Fibroblast of skin of left quadriceps (primary cell): ENCODE measurements at regions not wholly inside any gene's neighbourhood (a gene's known extent, or its start where the extent isn't known, plus 50 kb on each side); places are given as distances from the start of the nearest gene placed in this dataset.

Experiments used
- DNase-seq, 2 experiments: peaks; one replicate each; pipeline ENCODE4 v3.0.0-alpha.2; 2013; ENCODE audit warnings: low read depth in 2 of 2

GRCh38 chr15:81869161-81869954 is 176.5 kb downstream of the MEX3B start:
- no peak for DNase-seq

GRCh38 chr15:81865850-81866537 is 179.8 kb downstream of the MEX3B start:
- DNase-seq: no peak

GRCh38 chr15:81863162-81863561 is 182.7 kb downstream of the MEX3B start:
- DNase-seq: peak in 1 of 2 experiments; percentile 37

- no peak for DNase-seq
Observed at GRCh38 chr15:81859737-81860516, 185.9 kb downstream of the MEX3B start.

GRCh38 chr15:81858586-81858985 is 187.2 kb downstream of the MEX3B start:
- no peak for DNase-seq

- no peak for DNase-seq
Observed at GRCh38 chr15:81858136-81858535, 187.7 kb downstream of the MEX3B start.

- no peak for DNase-seq
Observed at GRCh38 chr15:81856634-81857026, 189.2 kb downstream of the MEX3B start.

GRCh38 chr15:81856001-81856633 is 189.7 kb downstream of the MEX3B start:
- DNase-seq: no peak

- DNase-seq: no peak
Observed at GRCh38 chr15:81853150-81853748, 192.6 kb downstream of the MEX3B start.

- no peak for DNase-seq
Observed at GRCh38 chr15:81852411-81853149, 193.2 kb downstream of the MEX3B start.

GRCh38 chr15:81851757-81852156 is 194.1 kb downstream of the MEX3B start:
- no peak for DNase-seq

GRCh38 chr15:81851325-81851724 is 194.5 kb downstream of the MEX3B start:
- DNase-seq: no peak

- no peak for DNase-seq
Observed at GRCh38 chr15:81849289-81849688, 196.5 kb downstream of the MEX3B start.

GRCh38 chr15:81848701-81849100 is 197.1 kb downstream of the MEX3B start:
- DNase-seq: no peak

- no peak for DNase-seq
Observed at GRCh38 chr15:81843757-81844407, 201.9 kb downstream of the MEX3B start.

- no peak for DNase-seq
Observed at GRCh38 chr15:81843226-81843625, 202.6 kb downstream of the MEX3B start.

GRCh38 chr15:81839387-81839786 is 206.4 kb downstream of the MEX3B start:
- DNase-seq: no peak

GRCh38 chr15:81835731-81836130 is 210.1 kb downstream of the MEX3B start:
- DNase-seq: no peak

GRCh38 chr15:81830520-81830919 is 215.3 kb downstream of the MEX3B start:
- no peak for DNase-seq

- no peak for DNase-seq
Observed at GRCh38 chr15:81829918-81830317, 215.9 kb downstream of the MEX3B start.
